ENCODE measurements at regions not wholly inside any gene's neighbourhood (a gene's known extent, or its start where the extent isn't known, plus 50 kb on each side); places are given as distances from the start of the nearest gene placed in this dataset.
"Not testable (repeated sequence)": the region's sequence is repeated elsewhere in the genome, so short reads cannot be mapped to it uniquely, and the experiment has no call there.

GRCh38 chr5:77909237-77909636 is 133.1 kb upstream of the TBCA start:
- DNase-seq (ENCODE audit: low read depth) = no peak

GRCh38 chr5:77908787-77909186 is 132.6 kb upstream of the TBCA start:
- DNase-seq (ENCODE audit: low read depth) = no peak

- no peak for DNase-seq (ENCODE audit: low read depth)
These were observed 131.6 kb upstream of the TBCA start for GRCh38 chr5:77907786-77908185.

GRCh38 chr5:77906806-77907205 is 130.7 kb upstream of the TBCA start:
- DNase-seq (ENCODE audit: low read depth) = peak; percentile 42

- DNase-seq (ENCODE audit: low read depth) = no peak
These were observed 128.2 kb upstream of the TBCA start for GRCh38 chr5:77904362-77904761.

GRCh38 chr5:77900691-77901090 is 124.6 kb upstream of the TBCA start:
- no peak for DNase-seq (ENCODE audit: low read depth)

- DNase-seq (ENCODE audit: low read depth) = no peak
These were observed 122.2 kb upstream of the TBCA start for GRCh38 chr5:77898385-77898784.

- no peak for DNase-seq (ENCODE audit: low read depth)
These were observed 120.2 kb upstream of the TBCA start for GRCh38 chr5:77896338-77896737.

- not testable (repeated sequence) for DNase-seq (ENCODE audit: low read depth)
These were observed 118.0 kb upstream of the TBCA start for GRCh38 chr5:77894103-77894502.

- DNase-seq (ENCODE audit: low read depth) = peak; percentile 96
These were observed 117.2 kb upstream of the TBCA start for GRCh38 chr5:77893225-77893860.

GRCh38 chr5:77892061-77893010 is 116.2 kb upstream of the TBCA start:
- DNase-seq (ENCODE audit: low read depth) = no peak

- DNase-seq (ENCODE audit: low read depth) = no peak
These were observed 109.4 kb upstream of the TBCA start for GRCh38 chr5:77885519-77885918.

GRCh38 chr5:77882670-77883257 is 106.6 kb upstream of the TBCA start:
- peak; percentile 56 for DNase-seq (ENCODE audit: low read depth)

- no peak for DNase-seq (ENCODE audit: low read depth)
These were observed 105.4 kb upstream of the TBCA start for GRCh38 chr5:77881528-77881927.

GRCh38 chr5:77877516-77878355 is 101.6 kb upstream of the TBCA start:
- DNase-seq (ENCODE audit: low read depth) = no peak

- DNase-seq (ENCODE audit: low read depth) = no peak
These were observed 100.8 kb upstream of the TBCA start for GRCh38 chr5:77876862-77877502.

- DNase-seq (ENCODE audit: low read depth) = no peak
These were observed 100.2 kb upstream of the TBCA start for GRCh38 chr5:77876316-77876715.

- DNase-seq (ENCODE audit: low read depth) = no peak
These were observed 98.6 kb upstream of the TBCA start for GRCh38 chr5:77874691-77875090.

GRCh38 chr5:77873239-77873638 is 97.1 kb upstream of the TBCA start:
- DNase-seq (ENCODE audit: low read depth) = no peak

GRCh38 chr5:77871946-77872345 is 95.8 kb upstream of the TBCA start:
- DNase-seq (ENCODE audit: low read depth) = no peak

GRCh38 chr5:77871016-77871415 is 94.9 kb upstream of the TBCA start:
- DNase-seq (ENCODE audit: low read depth) = no peak
